Breast epithelium (tissue), 4 donors: ENCODE measurements at regions not wholly inside any gene's neighbourhood (a gene's known extent, or its start where the extent isn't known, plus 50 kb on each side); places are given as distances from the start of the nearest gene placed in this dataset.

Experiments used
- DNase-seq, 2 donors: peaks; one replicate each; pipeline ENCODE4 v3.0.0-alpha.2; 2019; ENCODE audit warnings: low spot score in 2 of 2
- H3K27ac ChIP-seq, 2 donors: fragments of 200-600 bp; sonication (generic) in 1 of 2; one replicate each; pipeline ENCODE4 v1.5.1; 2016 to 2019; ENCODE audit warnings: mild to moderate bottlenecking in 1 of 2
- H3K27me3 ChIP-seq, 2 donors: fragments of 200-600 bp; sonication (generic) in 1 of 2; one replicate each; pipeline versions ENCODE4 v1.5.1 to v1.6.0; 2017 to 2019; ENCODE audit warnings: control low read depth in 1 of 2, mild to moderate bottlenecking in 1 of 2
- H3K36me3 ChIP-seq: fragments of 200-600 bp; one replicate; pipeline ENCODE4 v1.5.1; 2019
- H3K4me1 ChIP-seq, 2 donors: fragments of 200-600 bp; sonication (generic); one replicate each; pipeline ENCODE4 v1.5.1; 2016 to 2019; ENCODE audit warnings: control low read depth in 1 of 2
- H3K4me3 ChIP-seq, 3 donors: fragments of 200-600 bp; sonication (generic); 1 replicate in 2 of 3; 2 replicates in 1 of 3; pipeline ENCODE4 v1.5.1; 2016 to 2019; ENCODE audit warnings: mild to moderate bottlenecking in 3 of 3, moderate library complexity in 2 of 3
- H3K9me3 ChIP-seq, 2 donors: fragments of 200-600 bp; sonication (generic) in 1 of 2; one replicate each; pipeline ENCODE4 v1.5.1; 2016 to 2019; ENCODE audit warnings: control low read depth in 1 of 2
- CTCF ChIP-seq, 3 donors: fragments of 450-650 bp; IDR thresholded peaks; one replicate each; pipeline ENCODE4 v1.5.1; 2016 to 2017; ENCODE audit warnings: antibody characterized with exemption in 3 of 3, mild to moderate bottlenecking in 3 of 3, moderate library complexity in 3 of 3
- POLR2A ChIP-seq: fragments of 450-650 bp; IDR thresholded peaks from one replicate; pipeline ENCODE4 v1.6.1; 2016; ENCODE audit warnings: antibody characterized with exemption, mild to moderate bottlenecking, moderate library complexity
- POLR2AphosphoS5 ChIP-seq, 3 donors: sonication (generic); formaldehyde crosslinking; IDR thresholded peaks; one replicate each; pipeline ENCODE4 v1.6.1; 2017; ENCODE audit warnings: antibody characterized with exemption in 3 of 3
- intact Hi-C: fragments of 100-400 bp; cut with DNase I; formaldehyde crosslinking; loops from one replicate; pipeline ENCODE4 v1.15.1; 2023; ENCODE audit warnings: low total_unique reads

GRCh38 chr1:103958699-103959098 is 209.0 kb downstream of the AMY1C start:
- no peak overlapping the region for H3K4me3 ChIP-seq
- DNase-seq: no peak
- H3K9me3 ChIP-seq: peaks cover 14% of the 10 kb centered on the region in 2 donors
- intact Hi-C loops: no loop called here
- no peaks in the 10 kb centered on the region for H3K4me1 ChIP-seq
- no peaks in the 10 kb centered on the region for H3K36me3 ChIP-seq
- H3K27ac ChIP-seq: no peak overlapping the region
- no peaks in the 10 kb centered on the region for H3K27me3 ChIP-seq
- TF ChIP-seq POLR2AphosphoS5 (IDR thresholded peaks at IDR 0.05) (no peak), POLR2A (no peak), CTCF (IDR thresholded peaks at IDR 0.05) (no peak)

- Histone ChIP-seq H3K27me3 (no peaks in the 10 kb centered on the region), H3K4me3 (no peak overlapping the region), H3K27ac (no peak overlapping the region), H3K4me1 (no peaks in the 10 kb centered on the region), H3K9me3 (peaks cover 14 to 18% of the 10 kb centered on the region in 2 donors), H3K36me3 (no peaks in the 10 kb centered on the region)
- no peak for DNase-seq
- intact Hi-C loops: no loop called here
- TF ChIP-seq POLR2A (no peak), POLR2AphosphoS5 (IDR thresholded peaks at IDR 0.05) (no peak), CTCF (IDR thresholded peaks at IDR 0.05) (no peak)
Measured at GRCh38 chr1:103959565-103959964, 209.9 kb downstream of the AMY1C start.

- intact Hi-C loops: no loop called here
- no peak for DNase-seq
- Histone ChIP-seq H3K27me3 (no peaks in the 10 kb centered on the region), H3K36me3 (no peaks in the 10 kb centered on the region), H3K4me3 (no peak overlapping the region), H3K9me3 (peaks cover 14 to 18% of the 10 kb centered on the region in 2 donors), H3K4me1 (no peaks in the 10 kb centered on the region), H3K27ac (no peak overlapping the region)
- TF ChIP-seq POLR2AphosphoS5 (IDR thresholded peaks at IDR 0.05) (no peak), POLR2A (no peak), CTCF (IDR thresholded peaks at IDR 0.05) (no peak)
Measured at GRCh38 chr1:103960045-103960444, 210.3 kb downstream of the AMY1C start.

- Histone ChIP-seq H3K4me3 (no peak overlapping the region), H3K27ac (no peak overlapping the region), H3K4me1 (no peaks in the 10 kb centered on the region), H3K36me3 (no peaks in the 10 kb centered on the region), H3K27me3 (no peaks in the 10 kb centered on the region), H3K9me3 (peaks cover 14 to 18% of the 10 kb centered on the region in 2 donors)
- intact Hi-C loops: no loop called here
- TF ChIP-seq POLR2AphosphoS5 (IDR thresholded peaks at IDR 0.05) (no peak), POLR2A (no peak), CTCF (IDR thresholded peaks at IDR 0.05) (no peak)
- no peak for DNase-seq
Measured at GRCh38 chr1:103960710-103961109, 211.0 kb downstream of the AMY1C start.

- H3K4me1 ChIP-seq: no peaks in the 10 kb centered on the region
- H3K36me3 ChIP-seq: no peaks in the 10 kb centered on the region
- no peak overlapping the region for H3K4me3 ChIP-seq
- H3K27ac ChIP-seq: no peak overlapping the region
- H3K9me3 ChIP-seq: no peaks in the 10 kb centered on the region
- TF ChIP-seq POLR2A: no peak
- no peak for TF ChIP-seq POLR2AphosphoS5 (IDR thresholded peaks at IDR 0.05)
- no peak for TF ChIP-seq CTCF (IDR thresholded peaks at IDR 0.05)
- intact Hi-C loops: no loop called here
- no peaks in the 10 kb centered on the region for H3K27me3 ChIP-seq
- no peak for DNase-seq
Measured at GRCh38 chr1:103986792-103987191, 237.1 kb downstream of the AMY1C start.
